NCI-H1694 (cell line): ENCODE measurements at regions not wholly inside any gene's neighbourhood (a gene's known extent, or its start where the extent isn't known, plus 50 kb on each side); places are given as distances from the start of the nearest gene placed in this dataset.

Source experiments
- DNase-seq: peaks from one replicate; lab custom pipeline; 2025; lab: John Stamatoyannopoulos, UW

GRCh38 chr7:45350896-45351295, 193.3 kb downstream of the RAMP3 start:
- no peak for DNase-seq

GRCh38 chr7:45358287-45358686, 200.7 kb downstream of the RAMP3 start:
- no peak for DNase-seq

GRCh38 chr7:45359250-45359649, 201.7 kb downstream of the RAMP3 start:
- no peak for DNase-seq

GRCh38 chr7:45359776-45360175, 202.2 kb downstream of the RAMP3 start:
- no peak for DNase-seq

- no peak for DNase-seq
Measured at GRCh38 chr7:45363669-45364068, 206.1 kb downstream of the RAMP3 start.

GRCh38 chr7:45365341-45365740, 207.8 kb downstream of the RAMP3 start:
- no peak for DNase-seq

- DNase-seq, result no peak
Measured at GRCh38 chr7:45366475-45366874, 207.7 kb upstream of the ADCY1 start.

GRCh38 chr7:45367026-45367425, 207.1 kb upstream of the ADCY1 start:
- no peak for DNase-seq

GRCh38 chr7:45368129-45368807, 205.9 kb upstream of the ADCY1 start:
- DNase-seq, result no peak

GRCh38 chr7:45384499-45384898, 189.7 kb upstream of the ADCY1 start:
- no peak for DNase-seq

- DNase-seq, result no peak
Measured at GRCh38 chr7:45387837-45388236, 186.3 kb upstream of the ADCY1 start.

- DNase-seq, result no peak
Measured at GRCh38 chr7:45389073-45389872, 184.9 kb upstream of the ADCY1 start.

- DNase-seq, result no peak
Measured at GRCh38 chr7:45390180-45390579, 184.0 kb upstream of the ADCY1 start.

GRCh38 chr7:45390731-45391130, 183.4 kb upstream of the ADCY1 start:
- no peak for DNase-seq

- DNase-seq, result no peak
Measured at GRCh38 chr7:45391618-45392451, 182.3 kb upstream of the ADCY1 start.

- DNase-seq, result no peak
Measured at GRCh38 chr7:45394117-45394708, 180.0 kb upstream of the ADCY1 start.

- no peak for DNase-seq
Measured at GRCh38 chr7:45399069-45399468, 175.1 kb upstream of the ADCY1 start.

GRCh38 chr7:45400680-45401079, 173.5 kb upstream of the ADCY1 start:
- DNase-seq, result no peak

GRCh38 chr7:45401155-45401554, 173.0 kb upstream of the ADCY1 start:
- no peak for DNase-seq

- no peak for DNase-seq
Measured at GRCh38 chr7:45401851-45402250, 172.3 kb upstream of the ADCY1 start.

GRCh38 chr7:45402480-45403218, 171.5 kb upstream of the ADCY1 start:
- DNase-seq, result no peak

- no peak for DNase-seq
Measured at GRCh38 chr7:45404622-45405021, 169.5 kb upstream of the ADCY1 start.
